Neural progenitor cell (in vitro differentiated cells): ENCODE measurements at regions not wholly inside any gene's neighbourhood (a gene's known extent, or its start where the extent isn't known, plus 50 kb on each side); places are given as distances from the start of the nearest gene placed in this dataset.
A peak's percentile ranks its signal among the peaks of the same experiment; 100 is the strongest.

Source experiments
- DNase-seq: peaks from one replicate; pipeline ENCODE4 v3.0.0-alpha.2; 2016; ENCODE audit warnings: low spot score
- H2AFZ ChIP-seq: fragments of 200-600 bp; sonication (generic); replicated peaks from 2 replicates; pipeline ENCODE4 v1.6.1; 2016; ENCODE audit warnings: antibody characterized with exemption
- H3F3A ChIP-seq: fragments of 200-600 bp; sonication (generic); 2 replicates; pipeline ENCODE4 v1.6.1; 2016; ENCODE audit warnings: antibody characterized with exemption, low read depth
- H3K27ac ChIP-seq: fragments of 200-600 bp; sonication (generic); 2 replicates; pipeline ENCODE4 v1.5.1; 2016; ENCODE audit warnings: mild to moderate bottlenecking
- H3K27me3 ChIP-seq: fragments of 200-600 bp; sonication (generic); 2 replicates; pipeline ENCODE4 v1.6.1; 2016; ENCODE audit warnings: mild to moderate bottlenecking, moderate library complexity
- H3K36me3 ChIP-seq: fragments of 200-600 bp; sonication (generic); 2 replicates; pipeline ENCODE4 v1.5.1; 2016
- H3K4me1 ChIP-seq: fragments of 200-600 bp; sonication (generic); 2 replicates; pipeline ENCODE4 v1.6.1; 2016; ENCODE audit warnings: mixed run types
- H3K4me2 ChIP-seq: fragments of 200-600 bp; sonication (generic); 2 replicates; pipeline ENCODE4 v1.6.1; 2016
- H3K4me3 ChIP-seq: fragments of 200-600 bp; sonication (generic); 2 replicates; pipeline ENCODE4 v1.5.1; 2016
- H3K79me2 ChIP-seq: fragments of 200-600 bp; sonication (generic); 2 replicates; pipeline ENCODE4 v1.6.1; 2016; ENCODE audit warnings: low read depth
- H3K9ac ChIP-seq: fragments of 200-600 bp; sonication (generic); 2 replicates; pipeline ENCODE4 v1.6.1; 2016
- H3K9me3 ChIP-seq: fragments of 200-600 bp; sonication (generic); 2 replicates; pipeline ENCODE4 v1.5.1; 2016; ENCODE audit warnings: low read depth
- H4K20me1 ChIP-seq: fragments of 200-600 bp; sonication (generic); 2 replicates; pipeline ENCODE4 v1.6.1; 2016; ENCODE audit warnings: low read depth
- H3K27ac Mint-ChIP-seq: 3 replicates; pipeline ENCODE4 v1.8.0; 2021; ENCODE audit warnings: mixed read lengths
- H3K27me3 Mint-ChIP-seq: 2 replicates; pipeline ENCODE4 v1.8.0; 2022; ENCODE audit warnings: low read depth, mild to moderate bottlenecking, inconsistent platforms, moderate library complexity, mixed read lengths; ENCODE audit not compliant: insufficient read depth
- H3K36me3 Mint-ChIP-seq: 3 replicates; pipeline ENCODE4 v1.8.0; 2021; ENCODE audit warnings: mixed read lengths
- H3K4me1 Mint-ChIP-seq: 3 replicates; pipeline ENCODE4 v1.8.0; 2021; ENCODE audit warnings: mixed read lengths
- H3K4me3 Mint-ChIP-seq: 3 replicates; pipeline ENCODE4 v1.8.0; 2021; ENCODE audit warnings: mild to moderate bottlenecking, moderate library complexity, mixed read lengths
- H3K9me3 Mint-ChIP-seq: 3 replicates; pipeline ENCODE4 v1.8.0; 2020; ENCODE audit warnings: mixed read lengths
- CTCF ChIP-seq: fragments of 200-600 bp; sonication (generic); IDR thresholded peaks from 2 replicates; pipeline ENCODE4 v1.5.1; 2017; ENCODE audit warnings: antibody characterized with exemption, mild to moderate bottlenecking
- EZH2 ChIP-seq: fragments of 200-600 bp; sonication (generic); IDR thresholded peaks from 2 replicates; pipeline ENCODE4 v1.6.1; 2017; ENCODE audit warnings: antibody characterized with exemption, mild to moderate bottlenecking, moderate library complexity
- EZH2phosphoT487 ChIP-seq: fragments of 200-600 bp; sonication (generic); IDR thresholded peaks from 2 replicates; pipeline ENCODE4 v1.6.1; 2017; ENCODE audit warnings: antibody characterized with exemption

GRCh38 chr5:61596265-61596664 lies 264.2 kb downstream of the ZSWIM6 start:
- no peak overlapping the region for H3K4me3 ChIP-seq
- peaks cover 11% of the 10 kb centered on the region for H3K4me1 ChIP-seq
- H4K20me1 ChIP-seq, result no peaks in the 10 kb centered on the region
- TF ChIP-seq EZH2 (no peak), CTCF (no peak), EZH2phosphoT487 (no peak)
- Mint-ChIP-seq H3K27ac (no peak overlapping the region), H3K9me3 (peaks cover 6% of the 10 kb centered on the region), H3K4me1 (peaks cover 8% of the 10 kb centered on the region), H3K27me3 (peaks cover 2% of the 10 kb centered on the region), H3K36me3 (peaks cover 2% of the 10 kb centered on the region), H3K4me3 (no peak overlapping the region)
- H3K27ac ChIP-seq, result no peak overlapping the region
- no peak overlapping the region for H3K9ac ChIP-seq
- H3K9me3 ChIP-seq, result no peaks in the 10 kb centered on the region
- no peak overlapping the region for H3K4me2 ChIP-seq
- peaks cover 4% of the 10 kb centered on the region for H3F3A ChIP-seq
- no peaks in the 10 kb centered on the region for H3K79me2 ChIP-seq
- DNase-seq, result no peak
- H3K36me3 ChIP-seq, result no peaks in the 10 kb centered on the region
- no peaks in the 10 kb centered on the region for H3K27me3 ChIP-seq
- no peak overlapping the region for H2AFZ ChIP-seq

GRCh38 chr5:61597684-61598083 lies 265.6 kb downstream of the ZSWIM6 start:
- Histone ChIP-seq H3K4me2 (no peak overlapping the region), H3K36me3 (no peaks in the 10 kb centered on the region), H4K20me1 (no peaks in the 10 kb centered on the region), H3K9ac (no peak overlapping the region), H3K27me3 (no peaks in the 10 kb centered on the region), H3K27ac (no peak overlapping the region), H3K9me3 (no peaks in the 10 kb centered on the region), H3K4me1 (peaks cover 11% of the 10 kb centered on the region), H3K79me2 (no peaks in the 10 kb centered on the region), H3K4me3 (no peak overlapping the region), H2AFZ (no peak overlapping the region), H3F3A (peaks cover 4% of the 10 kb centered on the region)
- H3K9me3 Mint-ChIP-seq, result peaks cover 6% of the 10 kb centered on the region
- H3K27ac Mint-ChIP-seq, result no peak overlapping the region
- no peak for DNase-seq
- TF ChIP-seq EZH2, result no peak
- no peak for TF ChIP-seq EZH2phosphoT487
- no peak for TF ChIP-seq CTCF
- no peak overlapping the region for H3K4me3 Mint-ChIP-seq
- H3K27me3 Mint-ChIP-seq, result peaks cover 3% of the 10 kb centered on the region
- H3K36me3 Mint-ChIP-seq, result peaks cover 2% of the 10 kb centered on the region
- peaks cover 8% of the 10 kb centered on the region for H3K4me1 Mint-ChIP-seq

- Mint-ChIP-seq H3K9me3 (peaks cover 6% of the 10 kb centered on the region), H3K27me3 (peaks cover 2% of the 10 kb centered on the region), H3K4me1 (peaks cover 8% of the 10 kb centered on the region), H3K27ac (no peak overlapping the region), H3K36me3 (peaks cover 2% of the 10 kb centered on the region), H3K4me3 (no peak overlapping the region)
- H3K27ac ChIP-seq, result no peak overlapping the region
- H4K20me1 ChIP-seq, result no peaks in the 10 kb centered on the region
- no peaks in the 10 kb centered on the region for H3K36me3 ChIP-seq
- peaks cover 4% of the 10 kb centered on the region for H3F3A ChIP-seq
- H3K9me3 ChIP-seq, result no peaks in the 10 kb centered on the region
- DNase-seq, result no peak
- no peak overlapping the region for H3K9ac ChIP-seq
- no peak overlapping the region for H2AFZ ChIP-seq
- no peaks in the 10 kb centered on the region for H3K79me2 ChIP-seq
- no peak overlapping the region for H3K4me2 ChIP-seq
- H3K4me3 ChIP-seq, result no peak overlapping the region
- TF ChIP-seq EZH2phosphoT487, result no peak
- no peak for TF ChIP-seq EZH2
- H3K27me3 ChIP-seq, result no peaks in the 10 kb centered on the region
- H3K4me1 ChIP-seq, result peaks cover 11% of the 10 kb centered on the region
Measured at GRCh38 chr5:61598126-61598525, 266.1 kb downstream of the ZSWIM6 start.

- Histone ChIP-seq H4K20me1 (no peaks in the 10 kb centered on the region), H3F3A (peaks cover 4% of the 10 kb centered on the region), H3K4me1 (peaks cover 11% of the 10 kb centered on the region), H3K79me2 (no peaks in the 10 kb centered on the region), H3K36me3 (no peaks in the 10 kb centered on the region), H2AFZ (peak overlapping the region; percentile 64), H3K4me3 (no peak overlapping the region), H3K27ac (no peak overlapping the region), H3K9ac (no peak overlapping the region), H3K9me3 (no peaks in the 10 kb centered on the region), H3K27me3 (no peaks in the 10 kb centered on the region), H3K4me2 (no peak overlapping the region)
- Mint-ChIP-seq H3K36me3 (peaks cover 2% of the 10 kb centered on the region), H3K27me3 (peaks cover 2% of the 10 kb centered on the region), H3K4me1 (peaks cover 8% of the 10 kb centered on the region), H3K4me3 (no peak overlapping the region), H3K9me3 (peaks cover 6% of the 10 kb centered on the region), H3K27ac (no peak overlapping the region)
- no peak for DNase-seq
- no peak for TF ChIP-seq EZH2phosphoT487
- no peak for TF ChIP-seq CTCF
- TF ChIP-seq EZH2, result no peak
Measured at GRCh38 chr5:61599370-61600122, 267.5 kb downstream of the ZSWIM6 start.
